HG03432 (cell line): ENCODE measurements at regions not wholly inside any gene's neighbourhood (a gene's known extent, or its start where the extent isn't known, plus 50 kb on each side); places are given as distances from the start of the nearest gene placed in this dataset.

Source experiments
- ATAC-seq: cut with Tn5 transposase; IDR thresholded peaks from one replicate; pipeline ENCODE4 v1.9.1; 2021; ENCODE audit warnings: mild to moderate bottlenecking, moderate library complexity; ENCODE audit not compliant: unreplicated experiment

DNA sequence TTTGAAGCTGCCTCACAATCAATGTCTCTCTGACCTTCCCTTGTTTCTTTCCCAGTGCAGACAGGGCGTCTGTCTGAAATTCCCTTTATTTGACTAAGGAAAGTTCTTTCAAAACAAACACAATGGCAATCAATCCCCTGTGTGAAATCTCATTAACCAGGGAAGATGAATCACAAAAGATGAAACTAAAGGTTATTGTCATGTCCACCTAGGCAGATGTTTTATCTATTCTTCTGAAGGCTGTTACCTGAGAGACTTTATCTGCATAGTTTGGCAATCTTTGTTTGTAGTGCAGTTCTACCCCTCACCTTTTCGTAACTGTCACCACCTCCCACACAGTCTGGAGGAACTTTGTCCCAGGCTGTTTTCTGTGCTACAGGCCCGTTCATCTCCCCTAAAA, 217.5 kb upstream of the RIOK2 start:
- no peak for ATAC-seq

GRCh38 chr5:97405941-97406340, 222.9 kb upstream of the RIOK2 start:
- ATAC-seq, result no peak

DNA sequence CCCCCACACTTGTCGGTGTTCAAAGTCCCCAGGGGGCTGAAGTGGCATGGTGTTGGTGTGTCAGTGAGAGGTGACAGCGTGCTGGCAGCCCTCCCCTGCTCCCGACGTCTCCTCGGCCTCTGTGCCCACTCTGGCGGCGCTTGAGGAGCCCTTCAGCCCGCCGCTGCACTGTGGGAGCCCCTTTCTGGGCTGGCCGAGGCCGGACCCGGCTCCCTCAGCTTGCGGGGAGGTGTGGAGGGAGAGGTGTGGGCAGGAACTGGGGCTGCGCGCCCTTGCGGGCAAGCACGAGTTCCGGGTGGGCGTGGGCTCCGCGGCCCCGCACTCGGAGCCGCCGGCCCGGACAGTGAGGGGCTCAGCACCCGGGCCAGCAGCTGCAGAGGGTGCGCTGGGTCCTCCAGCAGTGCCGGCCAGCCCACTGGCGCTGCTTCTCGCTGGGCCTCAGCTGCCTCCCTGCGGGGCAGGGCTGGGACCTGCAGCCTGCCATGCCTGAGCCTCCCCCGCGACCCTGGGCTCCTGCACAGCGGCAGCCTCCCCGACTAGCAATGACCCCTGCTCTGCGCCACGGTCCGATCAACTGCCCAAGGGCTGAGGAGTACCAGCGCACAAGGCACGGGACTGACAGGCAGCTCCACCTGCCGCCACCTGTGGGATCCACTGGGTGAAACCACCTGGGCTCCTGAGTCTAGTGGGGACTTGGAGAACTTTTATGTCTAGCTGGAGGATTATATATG, 224.1 kb upstream of the RIOK2 start:
- ATAC-seq, result no peak

- no peak for ATAC-seq
Measured at GRCh38 chr5:97408331-97408730, 225.3 kb upstream of the RIOK2 start.

DNA sequence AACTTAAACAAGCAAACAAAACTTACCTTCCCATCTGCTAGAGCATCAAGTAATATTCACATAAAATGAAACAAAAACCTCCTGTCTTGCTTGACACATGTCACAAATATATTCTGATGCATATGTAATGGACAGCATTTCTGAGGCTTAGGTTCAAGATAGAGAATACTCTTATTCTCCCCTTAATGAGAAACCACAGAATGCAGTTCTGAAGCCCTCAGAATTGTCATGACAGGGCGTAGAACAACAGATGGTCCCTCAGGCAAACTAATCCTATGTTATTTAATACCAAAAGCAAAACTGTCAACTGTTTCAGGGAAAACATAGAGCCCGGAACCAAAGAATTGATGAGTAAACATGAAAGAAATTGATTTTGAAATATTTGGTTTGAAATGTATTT, 229.9 kb upstream of the RIOK2 start:
- no peak for ATAC-seq

DNA sequence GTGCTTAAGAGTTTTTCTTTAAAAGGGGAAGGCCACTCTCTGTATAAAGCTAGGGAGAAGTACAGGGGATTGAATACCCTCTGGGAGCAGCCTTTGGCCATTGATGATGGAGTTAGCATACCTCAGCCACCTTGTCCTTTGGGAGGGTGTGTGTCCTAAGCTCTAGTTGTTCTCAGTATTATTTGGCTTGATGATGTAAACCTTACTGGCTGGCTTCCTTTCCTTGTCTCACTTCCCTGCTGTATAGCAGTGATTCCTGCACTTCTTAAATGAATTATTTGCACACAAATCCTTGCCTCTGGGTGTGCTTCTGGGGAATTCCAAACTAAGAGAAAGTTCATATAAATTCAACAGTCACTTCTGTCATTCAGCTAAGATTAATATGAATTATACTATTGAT, 234.9 kb upstream of the RIOK2 start:
- peak; percentile 23 for ATAC-seq

GRCh38 chr5:97418462-97418861, 235.4 kb upstream of the RIOK2 start:
- peak; percentile 83 for ATAC-seq

DNA sequence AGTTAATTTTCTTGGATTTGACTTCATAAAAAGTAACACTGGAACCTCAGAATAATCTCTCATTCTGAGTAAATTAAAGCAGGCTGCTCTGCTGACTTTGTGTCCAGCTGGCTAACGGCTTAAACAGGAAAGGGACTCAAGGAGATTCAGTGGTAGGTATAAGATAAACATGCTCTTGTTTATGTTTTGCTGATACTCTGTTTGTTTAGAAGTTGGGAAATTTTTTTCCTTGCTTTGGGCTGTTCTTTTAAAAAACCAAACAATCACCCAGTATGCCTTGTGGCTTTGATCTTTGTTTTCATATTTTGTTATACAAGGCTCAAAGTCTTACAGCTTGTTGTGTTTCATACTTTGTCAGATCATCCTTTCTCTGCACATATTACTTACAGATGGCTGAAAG, 237.6 kb upstream of the RIOK2 start:
- ATAC-seq, result no peak

- ATAC-seq, result no peak
Measured at GRCh38 chr5:97422678-97423077, 239.6 kb upstream of the RIOK2 start.

GRCh38 chr5:97425511-97425910, 242.5 kb upstream of the RIOK2 start:
- no peak for ATAC-seq

DNA sequence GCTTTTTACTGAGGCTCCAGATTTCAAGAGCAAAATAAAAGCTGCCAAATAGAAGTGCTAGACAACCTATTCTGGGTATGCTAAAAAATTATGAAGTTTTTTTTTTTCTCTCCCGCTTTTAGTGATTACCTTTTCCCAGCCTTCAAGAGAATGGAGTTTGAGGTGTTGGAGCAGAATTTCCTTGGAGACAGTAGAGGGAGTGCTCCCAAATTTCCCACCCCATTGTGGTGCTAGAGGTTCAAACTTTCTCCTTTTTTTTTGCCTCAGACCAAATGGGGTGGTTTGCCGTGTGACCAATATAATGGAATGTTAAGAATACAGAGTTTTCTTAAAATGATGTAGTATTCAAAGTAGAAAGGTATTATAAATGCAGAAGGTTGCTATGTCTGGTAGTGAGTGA, 244.2 kb upstream of the RIOK2 start:
- no peak for ATAC-seq

DNA sequence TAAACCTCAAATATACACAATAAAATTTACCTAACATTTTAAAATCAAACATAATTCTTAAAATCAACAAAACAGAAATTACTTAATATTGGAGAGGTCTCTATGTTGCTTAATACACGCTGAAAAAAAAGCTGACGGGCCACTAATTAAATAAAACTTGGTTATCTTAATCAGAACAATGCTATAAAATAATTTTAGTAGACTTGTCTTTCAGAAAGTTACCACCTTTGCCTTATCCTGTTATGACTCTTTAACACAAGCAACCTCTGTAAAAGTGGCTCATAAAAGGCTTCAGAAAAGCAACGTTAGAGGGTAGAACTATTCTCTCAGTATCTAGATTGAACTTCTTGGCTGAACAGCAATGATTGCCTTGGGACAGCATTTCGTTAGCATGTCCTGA, 251.0 kb upstream of the RIOK2 start:
- ATAC-seq, result no peak

- ATAC-seq, result no peak
Measured at GRCh38 chr5:97436405-97436804, 253.4 kb upstream of the RIOK2 start.

- ATAC-seq, result no peak
Measured at GRCh38 chr5:97443740-97444139, 260.7 kb upstream of the RIOK2 start.

- ATAC-seq, result no peak
Measured at GRCh38 chr5:97449172-97449571, 266.1 kb upstream of the RIOK2 start.

DNA sequence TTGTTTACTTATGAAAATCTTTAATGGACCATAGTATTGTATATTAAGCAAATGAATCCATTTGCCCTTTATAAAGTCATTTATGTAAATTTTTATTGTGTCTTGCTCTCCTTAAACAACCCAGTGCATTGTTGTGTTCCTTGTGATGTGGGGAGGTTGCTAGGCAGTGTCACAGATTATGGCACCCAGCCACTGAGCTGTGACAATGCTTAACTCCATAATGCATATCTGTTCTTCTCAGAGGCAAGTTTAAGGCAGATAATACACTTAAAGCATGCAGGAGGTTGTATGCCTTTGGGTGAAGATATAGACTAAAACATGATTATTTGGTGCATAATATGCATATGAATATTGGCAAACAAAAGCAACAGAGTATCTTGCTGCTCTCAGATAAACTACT, 269.6 kb upstream of the RIOK2 start:
- no peak for ATAC-seq

DNA sequence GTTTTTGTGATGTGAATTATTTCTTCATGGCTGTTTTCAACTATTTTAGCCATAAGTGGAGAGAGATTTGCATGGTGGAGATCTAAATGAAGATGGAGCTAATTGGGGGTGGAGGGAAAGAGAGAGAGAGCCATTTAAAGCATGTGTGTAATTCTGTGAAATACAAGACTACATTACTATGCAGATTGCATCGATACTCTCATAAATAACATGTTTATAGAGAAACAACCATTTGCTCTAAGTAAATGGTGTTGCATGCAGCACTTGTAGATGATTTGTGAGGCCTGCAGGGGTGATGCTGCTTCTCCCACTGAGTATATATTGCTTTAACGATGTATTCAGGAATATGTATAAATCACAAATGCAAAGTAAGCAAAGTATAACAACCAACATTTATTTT, 270.2 kb upstream of the RIOK2 start:
- no peak for ATAC-seq

- no peak for ATAC-seq
Measured at GRCh38 chr5:97454015-97454414, 271.0 kb upstream of the RIOK2 start.

DNA sequence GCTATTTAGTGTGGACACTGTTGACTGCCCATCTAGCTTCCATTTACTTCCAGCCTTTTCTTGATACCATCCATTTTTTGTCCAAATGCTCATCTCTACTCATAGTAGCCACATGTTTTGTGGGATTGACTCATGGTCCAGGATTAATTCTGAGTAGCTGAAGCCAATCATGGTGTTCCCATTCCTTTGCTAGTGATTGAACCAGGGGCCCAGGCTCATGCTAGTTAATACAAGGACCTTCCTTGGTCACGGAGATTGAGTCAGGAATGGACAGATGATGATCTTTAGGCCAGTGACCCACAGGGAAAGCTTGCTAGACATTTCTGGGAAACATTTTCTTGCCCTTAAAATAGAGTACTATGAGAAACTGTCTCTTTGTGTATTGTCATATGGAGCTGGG, 272.9 kb upstream of the RIOK2 start:
- ATAC-seq, result no peak

- ATAC-seq, result peak; percentile 71
Measured at GRCh38 chr5:97458851-97459250, 275.8 kb upstream of the RIOK2 start.

DNA sequence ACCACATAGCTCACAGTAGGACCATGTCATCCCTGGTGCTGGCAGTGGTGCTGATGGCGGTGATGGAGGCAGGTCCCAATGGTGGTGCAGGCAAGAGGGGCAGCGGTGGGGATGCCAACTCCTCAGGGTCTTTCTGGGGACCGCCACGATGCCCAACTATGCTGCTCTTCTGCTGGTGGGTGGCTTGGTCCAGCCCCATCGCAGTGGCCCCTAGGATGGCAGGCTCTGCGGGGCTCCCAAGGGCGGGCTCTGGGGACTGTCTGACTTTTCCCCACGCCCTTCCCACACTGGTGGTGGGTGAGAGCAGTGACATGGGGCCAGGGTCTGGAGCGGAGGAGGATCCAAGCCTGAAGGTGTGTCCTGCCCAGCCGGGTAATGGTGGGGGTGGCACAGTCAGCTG, 288.9 kb upstream of the RIOK2 start:
- no peak for ATAC-seq

- no peak for ATAC-seq
Measured at GRCh38 chr5:97475847-97476246, 292.8 kb upstream of the RIOK2 start.

DNA sequence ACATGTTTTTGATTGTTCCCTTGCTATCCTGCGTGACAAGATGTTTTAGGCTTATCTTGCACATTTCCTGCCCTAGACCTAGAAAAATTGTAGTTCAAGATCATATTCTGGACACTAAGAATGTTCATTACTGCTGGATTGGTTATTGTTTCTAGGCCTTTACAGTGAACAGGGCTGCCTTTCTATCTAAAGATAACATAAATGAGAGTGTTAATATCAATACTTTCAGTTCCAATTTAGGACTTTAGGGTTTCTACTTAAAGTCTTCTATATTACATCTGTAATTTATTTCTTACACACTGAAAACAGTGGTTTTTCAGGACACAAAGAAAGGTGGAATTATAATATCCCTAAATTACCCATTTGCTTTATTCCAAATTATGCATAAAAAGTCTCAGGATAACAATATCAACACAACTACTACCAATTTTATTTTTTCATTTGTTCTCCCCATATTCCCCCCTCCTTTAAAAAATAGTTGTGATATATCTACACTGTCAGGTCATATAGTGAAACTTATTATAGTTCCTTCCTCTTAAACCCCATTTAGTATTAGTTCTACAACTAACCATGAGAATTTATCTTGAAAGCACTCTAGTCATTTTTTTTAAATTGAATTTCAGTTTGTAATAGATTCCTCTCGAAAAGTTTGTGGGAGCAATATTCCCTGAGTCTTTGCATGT, 293.9 kb upstream of the RIOK2 start:
- peak; percentile 75 for ATAC-seq
